ENCODE measurements at regions not wholly inside any gene's neighbourhood (a gene's known extent, or its start where the extent isn't known, plus 50 kb on each side); places are given as distances from the start of the nearest gene placed in this dataset.
"Not testable (repeated sequence)": the region's sequence is repeated elsewhere in the genome, so short reads cannot be mapped to it uniquely, and the experiment has no call there.

GRCh38 chr3:139185527-139185926 lies 140.8 kb upstream of the PRR23C start:
- Histone ChIP-seq H3K27me3 (replicated peaks) (no peaks in the 10 kb centered on the region), H3K36me3 (no peaks in the 10 kb centered on the region), H3K4me1 (replicated peaks) (no peaks in the 10 kb centered on the region), H3K4me3 (no peak overlapping the region), H3K9me3 (replicated peaks) (no peaks in the 10 kb centered on the region), H3K27ac (no peak overlapping the region)
- no peak for DNase-seq (ENCODE audit: low read depth in 1 of 2, low spot score in 2 of 2)

GRCh38 chr3:139187154-139187553 lies 142.5 kb upstream of the PRR23C start:
- Histone ChIP-seq H3K4me1 (replicated peaks) (no peaks in the 10 kb centered on the region), H3K27me3 (replicated peaks) (no peaks in the 10 kb centered on the region), H3K27ac (no peak overlapping the region), H3K36me3 (no peaks in the 10 kb centered on the region), H3K4me3 (no peak overlapping the region), H3K9me3 (replicated peaks) (no peaks in the 10 kb centered on the region)
- no peak for DNase-seq (ENCODE audit: low read depth in 1 of 2, low spot score in 2 of 2)

- H3K36me3 ChIP-seq: no peaks in the 10 kb centered on the region
- DNase-seq (ENCODE audit: low read depth in 1 of 2, low spot score in 2 of 2): no peak
- H3K4me3 ChIP-seq: no peak overlapping the region
- no peaks in the 10 kb centered on the region for H3K9me3 ChIP-seq (replicated peaks)
- H3K27ac ChIP-seq: no peak overlapping the region
- H3K27me3 ChIP-seq (replicated peaks): no peaks in the 10 kb centered on the region
- no peaks in the 10 kb centered on the region for H3K4me1 ChIP-seq (replicated peaks)
Observed at GRCh38 chr3:139187648-139188047, 143.0 kb upstream of the PRR23C start.

GRCh38 chr3:139189943-139190342 lies 145.3 kb upstream of the PRR23C start:
- H3K4me3 ChIP-seq: no peak overlapping the region
- no peak for DNase-seq (ENCODE audit: low read depth in 1 of 2, low spot score in 2 of 2)
- H3K27ac ChIP-seq: no peak overlapping the region
- no peaks in the 10 kb centered on the region for H3K36me3 ChIP-seq
- H3K27me3 ChIP-seq (replicated peaks): no peaks in the 10 kb centered on the region
- no peaks in the 10 kb centered on the region for H3K9me3 ChIP-seq (replicated peaks)
- H3K4me1 ChIP-seq (replicated peaks): no peaks in the 10 kb centered on the region

GRCh38 chr3:139194421-139194820 lies 149.4 kb upstream of the MRPS22 start:
- not testable (repeated sequence) for DNase-seq (ENCODE audit: low read depth in 1 of 2, low spot score in 2 of 2); H3K9me3 ChIP-seq (replicated peaks); H3K27ac ChIP-seq; H3K36me3 ChIP-seq; H3K4me1 ChIP-seq (replicated peaks); H3K4me3 ChIP-seq; H3K27me3 ChIP-seq (replicated peaks)

- H3K4me1 ChIP-seq (replicated peaks); DNase-seq (ENCODE audit: low read depth in 1 of 2, low spot score in 2 of 2); H3K4me3 ChIP-seq; H3K27ac ChIP-seq; H3K36me3 ChIP-seq; H3K9me3 ChIP-seq (replicated peaks); H3K27me3 ChIP-seq (replicated peaks): not testable (repeated sequence)
Observed at GRCh38 chr3:139196146-139196545, 147.7 kb upstream of the MRPS22 start.

GRCh38 chr3:139197251-139197650 lies 146.6 kb upstream of the MRPS22 start:
- no peak overlapping the region for H3K27ac ChIP-seq
- H3K4me3 ChIP-seq: no peak overlapping the region
- H3K9me3 ChIP-seq (replicated peaks): no peaks in the 10 kb centered on the region
- H3K36me3 ChIP-seq: no peaks in the 10 kb centered on the region
- no peaks in the 10 kb centered on the region for H3K27me3 ChIP-seq (replicated peaks)
- no peaks in the 10 kb centered on the region for H3K4me1 ChIP-seq (replicated peaks)
- no peak for DNase-seq (ENCODE audit: low read depth in 1 of 2, low spot score in 2 of 2)

- Histone ChIP-seq H3K4me3 (no peak overlapping the region), H3K4me1 (replicated peaks) (no peaks in the 10 kb centered on the region), H3K9me3 (replicated peaks) (no peaks in the 10 kb centered on the region), H3K27ac (no peak overlapping the region), H3K27me3 (replicated peaks) (no peaks in the 10 kb centered on the region), H3K36me3 (no peaks in the 10 kb centered on the region)
- no peak for DNase-seq (ENCODE audit: low read depth in 1 of 2, low spot score in 2 of 2)
Observed at GRCh38 chr3:139198186-139198585, 145.6 kb upstream of the MRPS22 start.

- DNase-seq (ENCODE audit: low read depth in 1 of 2, low spot score in 2 of 2): no peak
- H3K4me3 ChIP-seq: no peak overlapping the region
- no peaks in the 10 kb centered on the region for H3K27me3 ChIP-seq (replicated peaks)
- H3K36me3 ChIP-seq: no peaks in the 10 kb centered on the region
- no peaks in the 10 kb centered on the region for H3K4me1 ChIP-seq (replicated peaks)
- no peaks in the 10 kb centered on the region for H3K9me3 ChIP-seq (replicated peaks)
- no peak overlapping the region for H3K27ac ChIP-seq
Observed at GRCh38 chr3:139198929-139199328, 144.9 kb upstream of the MRPS22 start.

- Histone ChIP-seq H3K27me3 (replicated peaks) (no peaks in the 10 kb centered on the region), H3K4me1 (replicated peaks) (no peaks in the 10 kb centered on the region), H3K36me3 (no peaks in the 10 kb centered on the region), H3K4me3 (no peak overlapping the region), H3K9me3 (replicated peaks) (no peaks in the 10 kb centered on the region), H3K27ac (no peak overlapping the region)
- no peak for DNase-seq (ENCODE audit: low read depth in 1 of 2, low spot score in 2 of 2)
Observed at GRCh38 chr3:139199421-139200010, 144.3 kb upstream of the MRPS22 start.

- Histone ChIP-seq H3K36me3 (no peaks in the 10 kb centered on the region), H3K9me3 (replicated peaks) (no peaks in the 10 kb centered on the region), H3K27me3 (replicated peaks) (no peaks in the 10 kb centered on the region), H3K27ac (no peak overlapping the region), H3K4me1 (replicated peaks) (no peaks in the 10 kb centered on the region), H3K4me3 (no peak overlapping the region)
- DNase-seq (ENCODE audit: low read depth in 1 of 2, low spot score in 2 of 2): no peak
Observed at GRCh38 chr3:139201446-139202225, 142.2 kb upstream of the MRPS22 start.

- H3K36me3 ChIP-seq: no peaks in the 10 kb centered on the region
Observed at GRCh38 chr3:139202226-139202958, 141.4 kb upstream of the MRPS22 start.

GRCh38 chr3:139202959-139203349 lies 140.9 kb upstream of the MRPS22 start:
- no peak for DNase-seq (ENCODE audit: low read depth in 1 of 2, low spot score in 2 of 2)
- Histone ChIP-seq H3K27ac (no peak overlapping the region), H3K27me3 (replicated peaks) (no peaks in the 10 kb centered on the region), H3K36me3 (no peaks in the 10 kb centered on the region), H3K4me3 (no peak overlapping the region), H3K9me3 (replicated peaks) (no peaks in the 10 kb centered on the region), H3K4me1 (replicated peaks) (no peaks in the 10 kb centered on the region)

More at GRCh38 chr3:139202226-139202958, 141.4 kb upstream of the MRPS22 start:
- Histone ChIP-seq H3K9me3 (replicated peaks) (no peaks in the 10 kb centered on the region), H3K27me3 (replicated peaks) (no peaks in the 10 kb centered on the region), H3K4me3 (no peak overlapping the region), H3K27ac (no peak overlapping the region), H3K4me1 (replicated peaks) (no peaks in the 10 kb centered on the region)
- no peak for DNase-seq (ENCODE audit: low read depth in 1 of 2, low spot score in 2 of 2)

GRCh38 chr3:139203752-139204151 lies 140.1 kb upstream of the MRPS22 start:
- H3K4me3 ChIP-seq: no peak overlapping the region
- no peaks in the 10 kb centered on the region for H3K36me3 ChIP-seq
- no peak for DNase-seq (ENCODE audit: low read depth in 1 of 2, low spot score in 2 of 2)
- no peak overlapping the region for H3K27ac ChIP-seq
- no peaks in the 10 kb centered on the region for H3K27me3 ChIP-seq (replicated peaks)
- H3K4me1 ChIP-seq (replicated peaks): no peaks in the 10 kb centered on the region
- H3K9me3 ChIP-seq (replicated peaks): no peaks in the 10 kb centered on the region

All from SJSA1 (cell line).